MV-4-11 (cell line): ENCODE measurements at regions not wholly inside any gene's neighbourhood (a gene's known extent, or its start where the extent isn't known, plus 50 kb on each side); places are given as distances from the start of the nearest gene placed in this dataset.
A peak's percentile ranks its signal among the peaks of the same experiment; 100 is the strongest.

Experiments
- DNase-seq: peaks from one replicate; lab custom pipeline; 2025; lab: John Stamatoyannopoulos, UW

DNA sequence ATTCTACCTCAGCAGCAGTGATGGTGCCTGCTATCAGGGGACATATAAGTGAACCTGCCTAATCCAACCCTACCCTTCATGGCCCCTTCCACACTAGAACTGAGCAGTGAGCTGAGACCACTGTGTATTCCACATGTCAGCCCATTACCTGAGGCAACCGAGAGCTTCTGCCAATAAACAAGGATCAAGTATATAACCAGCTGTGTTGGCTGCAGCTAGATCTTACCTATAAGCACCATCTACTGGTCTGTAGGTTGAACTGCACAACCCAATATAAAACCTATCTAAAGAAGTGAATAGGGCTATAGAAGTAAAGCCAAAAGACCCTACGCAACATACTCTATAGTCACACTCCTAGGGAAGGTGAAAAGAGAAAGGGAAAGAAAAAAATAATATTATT is 376.9 kb downstream of the HHIPL2 start:
- peak; percentile 45 for DNase-seq

DNA sequence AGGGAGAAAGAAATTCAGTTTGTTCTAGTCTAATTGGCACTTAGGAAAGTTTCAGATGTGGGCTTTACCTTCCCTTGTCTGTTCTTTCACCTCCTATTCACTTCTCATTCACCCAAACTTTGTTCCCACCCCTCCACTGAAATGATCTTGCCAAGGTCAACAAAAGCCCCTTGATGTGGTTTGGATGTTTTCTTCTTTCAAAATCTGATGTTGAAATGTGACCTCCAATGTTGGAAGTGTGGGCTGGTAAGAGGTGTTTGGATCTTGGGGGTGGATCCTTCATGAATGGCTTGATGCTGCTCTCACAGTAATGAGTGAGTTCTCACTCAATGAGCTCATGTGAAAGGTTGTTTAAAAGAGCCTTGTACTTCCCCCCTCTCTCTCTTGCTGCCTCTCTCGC is 379.3 kb downstream of the HHIPL2 start:
- no peak for DNase-seq

DNA sequence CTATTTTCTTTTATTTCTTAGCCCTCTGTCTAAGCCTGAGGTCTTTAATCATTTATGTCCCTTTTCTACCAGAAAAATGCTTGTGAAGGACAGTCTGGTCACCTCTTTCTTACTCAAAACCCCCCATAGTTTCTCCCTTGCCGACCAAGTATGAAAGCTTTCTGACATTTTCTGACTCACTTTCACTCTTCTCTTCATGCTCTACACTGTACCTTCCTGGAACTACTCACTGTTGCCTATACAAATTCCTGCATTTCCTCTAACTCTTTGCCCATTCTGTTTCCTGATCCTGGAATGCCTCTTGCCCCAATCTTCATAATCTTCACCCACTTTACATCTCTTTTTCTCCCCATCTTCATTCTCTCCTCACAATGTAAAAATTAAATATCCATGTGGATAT is 380.0 kb downstream of the HHIPL2 start:
- DNase-seq: no peak

DNA sequence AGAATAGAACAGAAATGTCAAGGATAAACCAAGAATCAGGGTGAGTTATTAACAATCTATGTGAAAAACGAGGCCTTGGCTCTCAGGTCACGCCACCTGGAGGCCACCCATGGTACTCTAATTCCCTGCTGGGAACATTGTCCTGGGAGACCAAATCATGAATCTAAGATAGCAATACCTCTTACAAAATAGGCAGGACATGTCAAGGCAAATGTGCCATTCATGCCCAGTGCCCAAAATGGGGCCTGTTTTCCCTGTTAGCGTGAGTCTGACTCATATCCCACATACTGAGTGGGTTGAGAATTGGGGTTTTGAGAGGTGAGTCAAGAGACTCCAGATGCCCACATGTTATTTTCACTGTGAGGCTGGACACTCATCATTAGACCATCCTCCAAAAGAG is 380.8 kb downstream of the HHIPL2 start:
- DNase-seq: peak; percentile 21

DNA sequence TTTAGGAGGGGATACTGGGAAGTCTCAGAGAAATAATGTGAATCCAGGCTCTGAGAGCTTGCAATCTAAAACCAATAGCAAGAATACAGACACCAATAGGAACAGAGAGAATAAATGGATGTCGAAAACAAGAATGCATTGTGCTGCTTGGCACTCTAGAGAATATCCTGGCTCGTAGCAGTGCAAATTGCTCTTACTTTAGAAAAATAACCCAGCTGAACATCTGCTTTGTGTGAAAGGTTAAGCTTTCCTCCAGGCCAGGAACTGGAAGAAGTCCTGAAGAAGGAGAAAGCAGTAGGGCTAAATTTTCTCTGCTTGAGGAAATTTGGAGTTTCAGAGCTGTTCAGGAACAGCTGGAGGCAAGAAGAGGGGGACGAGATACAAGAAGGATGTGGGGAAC is 382.3 kb downstream of the HHIPL2 start:
- DNase-seq: no peak

DNA sequence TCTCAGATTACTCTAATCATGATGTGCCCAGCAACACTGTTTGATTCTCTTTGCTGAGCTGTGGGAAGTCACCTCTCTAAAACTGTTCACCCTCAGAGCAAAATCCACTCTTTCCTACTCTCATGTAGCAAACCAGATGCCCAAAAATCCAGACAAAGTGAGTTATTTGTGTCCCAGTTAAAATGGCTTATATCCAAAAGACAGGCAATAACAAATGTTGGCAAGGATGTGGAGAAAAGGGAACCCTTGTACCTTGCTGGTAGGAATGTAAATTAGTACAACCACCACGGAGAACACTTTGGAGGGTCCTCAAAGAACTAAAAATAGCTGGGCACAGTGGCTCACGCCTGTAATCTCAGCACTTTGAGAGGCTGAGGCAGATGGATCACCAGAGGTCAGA is 384.0 kb downstream of the HHIPL2 start:
- no peak for DNase-seq

DNA sequence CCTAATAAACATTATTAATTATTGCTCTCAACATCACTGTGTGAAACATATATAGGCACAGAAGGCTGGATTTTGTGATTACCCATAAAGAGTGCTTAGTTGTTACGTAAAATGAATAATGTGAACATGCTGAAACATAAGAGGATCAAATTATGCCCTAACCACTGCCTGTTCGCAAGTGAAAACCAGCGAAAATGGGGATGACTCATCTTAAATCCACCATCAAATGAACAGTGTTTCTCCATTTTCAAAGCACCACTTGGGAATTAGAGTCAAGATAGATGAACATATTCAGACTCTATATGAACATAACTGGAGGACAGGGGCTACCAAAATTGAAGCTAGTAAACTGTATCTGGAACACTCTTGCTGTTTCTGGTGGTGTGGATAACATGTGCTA is 386.2 kb downstream of the HHIPL2 start:
- DNase-seq: no peak

DNA sequence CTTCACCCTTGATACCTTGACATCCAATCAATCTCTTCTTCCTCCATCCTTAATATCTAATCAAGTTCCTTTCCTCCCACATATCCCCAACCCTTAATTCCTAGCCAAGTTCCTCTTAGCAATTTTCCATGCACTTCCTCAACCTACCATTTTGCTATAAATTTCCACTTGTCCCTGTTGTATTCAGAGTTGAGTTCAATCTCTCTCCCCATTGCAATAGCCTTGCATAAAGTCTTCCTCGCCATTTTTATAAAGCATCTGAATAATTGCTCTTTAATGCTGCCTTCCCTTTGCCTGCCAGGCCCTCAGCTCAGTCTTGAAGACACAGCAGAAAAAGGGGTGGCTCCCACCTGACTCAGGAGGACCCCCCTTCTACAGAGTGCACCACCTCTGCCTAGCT is 390.3 kb downstream of the HHIPL2 start:
- no peak for DNase-seq

DNA sequence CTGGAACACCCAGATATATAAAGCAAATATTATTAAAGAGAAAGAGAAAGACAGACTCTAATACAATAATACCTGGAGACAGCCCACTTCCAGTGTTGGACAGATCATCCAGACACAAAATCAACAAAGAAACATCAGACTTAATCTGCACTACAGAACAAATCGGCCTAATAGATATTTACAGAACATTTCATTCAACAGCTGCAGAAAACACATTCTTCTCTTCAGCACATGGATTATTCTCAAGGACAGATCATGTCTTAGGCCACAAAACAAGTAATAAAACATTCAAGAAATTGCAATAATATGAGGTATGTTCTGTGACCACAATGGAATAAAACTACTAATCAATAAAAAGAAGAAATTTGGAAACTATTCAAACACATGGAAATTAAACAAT is 398.3 kb upstream of the DUSP10 start:
- DNase-seq: no peak

DNA sequence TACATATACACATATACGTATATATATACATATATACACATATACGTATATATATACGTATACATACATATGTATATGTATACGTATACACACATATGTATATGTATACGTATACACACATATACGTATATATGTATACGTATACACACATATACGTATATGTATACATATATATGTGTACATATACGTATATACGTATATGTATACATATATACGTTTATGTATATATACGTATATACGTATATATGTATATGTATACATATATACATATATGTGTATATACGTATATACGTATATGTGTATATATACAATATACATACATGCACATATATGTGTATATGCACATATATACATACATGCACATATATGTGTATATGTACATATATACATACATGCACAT is 396.2 kb upstream of the DUSP10 start:
- DNase-seq: no peak

DNA sequence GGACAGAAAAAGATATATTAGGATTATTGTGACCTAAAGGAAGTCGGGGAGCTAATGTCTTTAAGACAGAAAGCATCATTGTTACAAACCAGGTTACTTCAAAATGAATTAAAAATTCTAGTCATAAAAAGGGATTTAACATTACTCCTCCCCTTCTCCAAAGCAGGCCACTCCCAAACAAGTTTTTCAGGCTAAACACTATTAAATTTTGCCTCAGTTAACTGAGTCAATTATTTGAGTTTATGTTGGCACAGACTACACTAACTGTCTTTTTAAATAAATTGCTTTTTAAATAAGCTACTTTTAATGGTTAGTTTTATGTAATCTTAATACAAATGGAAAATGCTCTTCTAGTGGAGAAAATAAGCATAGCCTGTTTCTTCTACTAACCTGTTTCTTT is 395.0 kb upstream of the DUSP10 start:
- no peak for DNase-seq

DNA sequence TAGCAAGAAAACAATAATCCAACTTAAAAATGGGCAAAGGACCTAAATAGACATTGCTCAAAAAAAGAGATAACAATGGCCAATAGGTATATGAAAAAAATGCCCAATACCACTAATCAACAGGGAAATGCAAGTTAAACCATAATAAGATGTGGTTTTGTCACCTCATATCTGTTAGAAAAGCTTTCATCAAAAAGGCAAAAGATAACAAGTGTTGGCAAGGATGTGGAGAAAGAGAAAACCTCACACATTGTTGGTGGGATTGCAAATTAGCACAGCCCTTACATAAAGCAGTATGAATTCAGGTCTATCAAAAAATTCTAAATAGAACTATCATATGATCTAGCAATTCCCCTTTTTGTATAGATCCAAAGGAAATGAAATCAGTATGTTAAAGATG is 387.2 kb upstream of the DUSP10 start:
- DNase-seq: no peak

DNA sequence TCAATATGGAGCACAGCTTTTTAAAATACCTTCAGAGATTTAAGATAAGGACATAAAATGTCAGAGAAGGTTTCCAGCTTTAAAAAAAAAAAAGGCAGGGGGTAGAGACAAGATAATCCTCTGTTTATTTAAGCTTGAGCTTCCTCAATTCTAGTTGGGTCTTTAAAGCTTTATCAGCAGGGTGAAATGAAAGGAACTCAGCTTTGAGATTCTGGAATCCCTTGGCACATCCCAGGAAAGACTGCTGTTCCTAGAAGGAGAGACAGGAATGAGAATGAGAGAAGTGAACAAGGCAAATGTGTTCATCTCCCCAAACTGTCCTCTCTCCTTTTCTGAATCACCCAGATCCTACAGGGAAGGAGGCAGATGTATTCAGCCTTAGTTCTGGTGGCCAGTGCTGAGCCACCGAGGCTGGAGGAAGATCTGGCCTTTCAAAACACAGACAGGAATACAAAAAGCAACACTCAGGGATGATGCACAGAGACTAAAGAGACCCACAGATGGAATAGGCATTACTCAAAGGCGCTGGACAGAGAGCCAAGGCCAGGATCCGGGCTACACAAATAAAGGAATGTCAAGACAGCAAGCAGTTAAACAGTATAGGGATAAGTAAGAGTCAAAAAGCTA is 385.8 kb upstream of the DUSP10 start:
- DNase-seq: no peak

DNA sequence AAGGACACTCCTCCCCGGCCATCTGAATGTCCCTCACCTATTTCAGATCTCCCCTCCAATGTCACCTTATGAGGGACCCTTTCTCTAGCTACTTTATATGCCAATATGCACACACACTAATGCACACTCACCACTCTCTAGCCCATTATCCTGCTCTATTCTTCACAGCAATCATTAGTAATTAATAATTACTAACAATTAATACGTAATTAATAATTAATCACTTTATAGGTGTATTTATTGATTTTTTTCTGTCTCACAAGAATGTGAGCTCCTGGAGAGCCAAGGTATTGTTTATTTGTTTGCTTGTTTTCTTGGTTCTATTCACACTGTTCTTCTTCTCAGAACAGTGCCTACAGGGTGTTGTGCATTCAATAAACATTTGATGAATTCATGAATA is 385.2 kb upstream of the DUSP10 start:
- no peak for DNase-seq

DNA sequence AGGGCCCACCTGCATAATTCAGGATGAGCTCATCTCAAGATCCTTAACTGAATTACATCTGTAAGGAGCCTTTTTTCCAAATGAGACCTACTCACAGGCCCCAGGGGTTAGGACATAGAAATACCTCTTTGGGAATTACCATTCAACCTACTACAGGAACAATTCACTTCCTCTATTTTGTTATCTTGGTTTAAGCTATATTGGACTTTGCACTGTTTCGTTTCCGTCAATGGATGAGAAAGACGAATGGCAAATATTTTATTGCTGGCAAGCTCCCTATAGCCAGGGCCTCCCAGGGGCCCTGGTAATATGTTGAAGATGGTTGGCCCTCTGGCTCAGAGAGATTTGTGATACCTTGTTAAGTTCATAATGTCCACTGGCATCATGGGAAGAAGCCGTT is 384.2 kb upstream of the DUSP10 start:
- peak; percentile 15 for DNase-seq

DNA sequence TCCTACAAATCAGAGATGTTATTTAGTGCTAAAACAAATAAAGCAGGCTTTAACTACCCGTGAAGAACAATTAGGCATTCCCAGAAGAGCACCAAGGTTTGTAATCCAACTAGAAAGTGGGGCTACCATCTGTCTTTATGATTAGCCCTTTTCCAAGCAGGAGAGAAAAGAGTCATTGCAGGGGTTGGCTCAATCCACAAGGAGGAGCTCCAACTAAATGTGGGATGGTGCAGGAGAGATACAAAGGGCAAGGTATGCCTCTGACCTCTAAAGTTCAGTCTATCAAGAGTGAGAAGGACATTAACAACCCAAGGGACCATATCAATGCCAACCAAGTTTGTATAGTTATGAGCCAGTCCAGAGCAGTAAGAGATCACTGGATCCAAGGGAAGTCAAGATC is 382.7 kb upstream of the DUSP10 start:
- no peak for DNase-seq

DNA sequence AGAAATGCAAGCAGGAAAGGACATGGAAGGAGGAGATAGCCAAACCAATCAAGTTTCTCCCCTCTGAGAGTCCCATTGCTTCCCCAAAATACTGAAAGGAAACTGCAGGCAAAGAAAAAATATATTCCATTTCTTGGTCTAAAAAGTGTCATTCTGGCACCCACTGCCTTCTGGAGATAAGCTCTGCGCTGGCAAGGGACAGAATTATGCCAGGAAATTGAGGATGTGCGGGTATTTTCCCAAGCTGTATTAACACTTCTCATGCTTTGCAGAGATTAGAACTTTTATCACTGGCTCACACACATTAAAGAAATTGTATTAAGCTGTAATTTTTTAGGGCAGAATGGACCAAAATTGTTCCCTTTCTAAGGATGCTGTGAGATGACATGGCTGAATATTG is 381.2 kb upstream of the DUSP10 start:
- no peak for DNase-seq

DNA sequence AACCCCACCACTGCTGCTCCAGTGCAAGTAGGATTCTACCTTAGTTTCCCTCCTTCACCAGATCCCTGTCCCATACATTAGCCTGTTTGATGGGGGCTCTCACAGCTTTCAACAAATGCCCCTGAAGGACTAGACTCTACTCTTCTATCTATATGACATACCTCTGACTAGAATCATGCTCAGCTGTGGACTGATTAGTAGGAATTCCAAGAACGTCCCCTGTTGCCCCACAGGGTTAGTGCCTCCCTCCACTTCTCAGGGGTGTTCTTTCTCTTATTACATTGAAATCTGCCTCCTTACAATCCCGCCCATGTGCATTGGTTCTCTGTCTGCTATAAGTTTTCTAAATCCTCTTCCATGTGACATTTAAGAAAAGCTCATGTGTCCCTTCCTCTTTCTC is 375.9 kb upstream of the DUSP10 start:
- no peak for DNase-seq

DNA sequence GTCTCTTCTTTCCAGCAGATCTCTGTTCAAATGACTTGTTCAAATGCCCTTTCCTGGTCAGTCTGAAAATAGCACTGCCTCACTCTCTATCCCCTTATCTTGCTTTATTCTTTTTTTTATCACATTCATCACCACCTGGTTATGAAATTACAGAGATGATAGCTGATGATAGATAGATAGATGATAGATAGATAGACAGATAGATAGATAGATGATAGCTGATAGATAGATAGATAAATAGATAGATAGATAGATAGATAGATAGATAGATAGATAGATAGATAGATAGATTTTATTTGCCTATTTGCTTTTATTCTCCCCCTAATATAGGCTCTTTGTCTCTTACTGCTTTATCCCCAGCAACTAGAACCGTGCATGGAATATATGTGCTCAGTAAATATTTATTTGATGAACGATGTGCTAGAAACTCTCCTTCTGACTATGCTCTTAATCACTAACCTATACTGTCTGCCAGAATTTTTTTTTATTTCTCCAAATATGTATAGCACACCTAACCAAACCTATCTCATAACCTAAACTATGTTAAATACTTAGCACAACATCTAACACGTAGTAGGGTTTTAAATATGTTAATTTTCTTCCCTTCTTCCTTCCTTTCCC is 372.8 kb upstream of the DUSP10 start:
- no peak for DNase-seq

DNA sequence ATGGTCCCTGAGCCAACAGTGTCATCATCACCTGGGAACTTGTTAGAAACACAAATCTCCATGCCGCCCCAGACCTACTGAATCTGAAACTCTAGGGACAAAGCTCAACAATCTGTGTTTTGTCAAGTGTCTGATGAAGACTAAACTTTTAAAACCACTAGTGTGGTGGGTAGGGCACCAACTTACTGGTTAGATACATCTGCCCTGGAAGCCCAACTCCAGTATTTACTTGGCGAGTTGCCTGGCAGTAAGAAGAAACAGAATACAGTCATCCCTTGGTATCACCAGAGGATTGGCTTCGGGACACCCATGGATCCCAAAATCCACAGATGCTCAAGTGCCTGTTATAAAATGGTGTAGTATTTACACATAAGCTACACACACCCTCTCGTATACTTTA is 367.9 kb upstream of the DUSP10 start:
- no peak for DNase-seq

DNA sequence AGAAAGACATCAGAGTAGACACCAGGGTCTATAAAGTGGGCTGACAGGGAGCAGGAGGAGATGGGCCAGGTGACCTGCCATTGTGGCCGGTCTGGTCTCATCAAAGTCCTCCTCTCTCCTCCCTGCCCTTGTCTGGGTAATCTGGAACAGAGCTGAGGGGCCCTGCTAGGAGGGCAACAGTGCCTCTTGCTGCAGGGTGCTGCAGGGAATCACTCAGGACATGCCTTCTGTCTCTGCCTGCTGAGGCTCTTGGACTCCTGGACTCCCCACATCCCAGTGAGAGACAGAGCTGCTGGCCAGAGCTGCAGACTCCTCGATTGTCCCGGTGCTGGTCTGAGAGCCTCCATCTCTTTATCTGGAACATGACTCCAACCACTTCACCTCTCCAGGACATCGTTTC is 366.1 kb upstream of the DUSP10 start:
- no peak for DNase-seq

DNA sequence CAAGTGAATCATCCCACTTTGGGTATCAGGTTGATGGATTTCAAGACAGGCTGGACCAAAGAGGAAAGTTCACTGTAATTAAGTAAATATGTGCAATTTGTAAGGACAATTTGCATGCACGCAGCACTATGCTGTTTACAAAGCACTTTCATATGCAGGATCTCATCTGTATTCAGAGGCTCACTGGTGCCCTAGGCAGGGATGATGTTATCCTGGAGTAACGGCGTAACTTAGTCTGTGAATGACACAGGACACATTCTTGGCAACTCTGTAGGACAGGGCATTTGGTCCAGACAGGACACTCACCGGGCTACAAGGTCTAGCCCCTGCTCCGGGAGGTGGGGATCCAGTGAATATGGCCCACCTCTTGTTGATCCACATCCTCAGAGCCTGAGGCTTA is 365.4 kb upstream of the DUSP10 start:
- no peak for DNase-seq

DNA sequence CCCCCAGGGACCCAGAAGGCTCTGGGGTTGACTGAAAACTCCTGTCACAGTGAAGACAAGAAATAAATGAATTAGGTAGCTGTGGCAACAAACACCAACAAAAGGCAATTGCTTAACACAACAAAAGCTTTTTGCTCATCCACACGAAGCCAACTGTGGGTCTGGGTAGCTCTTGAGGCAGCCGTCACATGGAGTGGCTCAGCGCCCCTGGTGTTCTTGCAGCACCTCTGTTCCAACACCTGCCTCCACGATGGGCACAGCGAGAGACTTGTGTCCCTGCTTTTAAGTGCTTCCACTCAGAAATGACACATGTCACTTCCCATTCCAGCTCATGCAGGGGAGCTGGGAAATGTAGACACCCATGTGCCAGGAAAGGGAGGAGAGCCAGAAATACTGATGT is 364.5 kb upstream of the DUSP10 start:
- no peak for DNase-seq

DNA sequence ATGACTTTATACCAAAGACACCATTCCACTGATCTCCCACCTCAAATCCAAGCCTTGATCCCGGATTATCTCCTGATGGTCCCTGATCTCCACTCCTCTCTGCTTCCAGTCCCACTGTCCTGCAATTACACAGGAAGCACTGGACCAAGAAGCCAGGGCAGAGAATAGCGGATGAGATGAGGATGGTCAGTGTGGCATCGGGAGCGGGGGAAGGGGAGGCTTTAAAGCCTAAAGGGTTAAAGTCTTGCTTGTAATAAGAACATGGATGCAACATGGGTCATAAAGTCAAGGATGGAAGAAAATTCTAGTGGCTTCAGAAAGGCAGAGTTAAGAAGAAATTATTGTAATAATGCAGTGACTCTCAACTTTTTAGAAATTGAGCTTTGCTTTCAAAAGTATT is 364.0 kb upstream of the DUSP10 start:
- DNase-seq: no peak

DNA sequence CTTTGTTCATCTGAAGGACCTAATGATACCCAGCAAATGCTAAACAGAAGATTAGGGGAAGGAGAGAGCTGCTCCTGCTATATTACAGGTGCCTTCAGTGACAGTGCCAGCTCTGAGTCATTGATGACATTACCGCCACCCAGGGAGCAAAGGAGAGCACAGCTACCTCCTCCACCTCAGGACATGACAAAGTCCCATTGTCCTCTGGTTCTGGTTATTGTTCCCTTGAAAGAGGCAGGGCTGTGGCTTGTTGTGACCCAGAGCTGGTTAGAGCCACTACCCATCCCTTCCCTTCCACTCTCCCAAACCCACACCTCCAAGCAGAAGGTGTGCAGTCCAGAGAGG is 363.5 kb upstream of the DUSP10 start:
- no peak for DNase-seq
